Astrocyte (in vitro differentiated cells and primary cell): ENCODE measurements at regions not wholly inside any gene's neighbourhood (a gene's known extent, or its start where the extent isn't known, plus 50 kb on each side); places are given as distances from the start of the nearest gene placed in this dataset.

Source experiments
- DNase-seq: peaks from one replicate; pipeline ENCODE4 v3.0.0-alpha.2; 2010; ENCODE audit warnings: low read depth
- FAIRE-seq: peaks from 2 replicates; lab custom pipeline; 2011; peaks lifted over from hg19 to GRCh38; lab: Jason Lieb, UNC
- H2AFZ ChIP-seq: 2 replicates; pipeline ENCODE4 v1.6.0; 2012; ENCODE audit warnings: low read depth, low read length, inconsistent platforms
- H3K27ac ChIP-seq: 2 replicates; pipeline ENCODE4 v1.5.1; 2011; ENCODE audit warnings: low read depth, low read length, inconsistent platforms
- H3K27me3 ChIP-seq: 2 replicates; pipeline ENCODE4 v1.6.0; 2011; ENCODE audit warnings: low read length, inconsistent platforms; ENCODE audit not compliant: insufficient read depth
- H3K36me3 ChIP-seq: 2 replicates; pipeline ENCODE4 v1.5.1; 2011; ENCODE audit warnings: low read length, inconsistent platforms; ENCODE audit not compliant: insufficient read depth
- H3K4me1 ChIP-seq: 2 replicates; pipeline ENCODE4 v1.5.1; 2011; ENCODE audit warnings: low read length, inconsistent platforms; ENCODE audit not compliant: insufficient read depth
- H3K4me2 ChIP-seq: 2 replicates; pipeline ENCODE4 v1.6.0; 2012; ENCODE audit warnings: low read length, inconsistent platforms
- H3K4me3 ChIP-seq: 2 replicates; pipeline ENCODE4 v1.5.1; 2011; ENCODE audit warnings: low read depth, mild to moderate bottlenecking, low read length, inconsistent platforms; ENCODE audit not compliant: insufficient read depth
- H3K79me2 ChIP-seq: 2 replicates; pipeline ENCODE4 v1.6.0; 2012; ENCODE audit warnings: mild to moderate bottlenecking, low read length, inconsistent platforms; ENCODE audit not compliant: insufficient read depth
- H3K9ac ChIP-seq: 2 replicates; pipeline ENCODE4 v1.6.0; 2012; ENCODE audit warnings: mild to moderate bottlenecking, low read length, inconsistent platforms
- H3K9me3 ChIP-seq: 2 replicates; pipeline ENCODE4 v1.5.1; 2012; ENCODE audit warnings: low read depth, mild to moderate bottlenecking, low read length, inconsistent platforms; ENCODE audit not compliant: insufficient read depth
- H4K20me1 ChIP-seq: 2 replicates; pipeline ENCODE4 v1.6.0; 2012; ENCODE audit warnings: low read length, inconsistent platforms; ENCODE audit not compliant: insufficient read depth
- H3K27ac Mint-ChIP-seq: one replicate; pipeline ENCODE4 v1.8.0; 2021; ENCODE audit warnings: mild to moderate bottlenecking, mixed read lengths; ENCODE audit not compliant: unreplicated experiment
- H3K27me3 Mint-ChIP-seq: one replicate; pipeline ENCODE4 v1.8.0; 2021; ENCODE audit warnings: low read depth, mixed read lengths; ENCODE audit not compliant: unreplicated experiment
- H3K36me3 Mint-ChIP-seq: one replicate; pipeline ENCODE4 v1.8.0; 2021; ENCODE audit warnings: low read depth, mixed read lengths; ENCODE audit not compliant: unreplicated experiment
- H3K4me1 Mint-ChIP-seq: one replicate; pipeline ENCODE4 v1.8.0; 2021; ENCODE audit warnings: low read depth, mixed read lengths; ENCODE audit not compliant: unreplicated experiment
- H3K4me3 Mint-ChIP-seq: one replicate; pipeline ENCODE4 v1.8.0; 2021; ENCODE audit warnings: mild to moderate bottlenecking, moderate library complexity, mixed read lengths; ENCODE audit not compliant: unreplicated experiment
- H3K9me3 Mint-ChIP-seq: one replicate; pipeline ENCODE4 v1.8.0; 2021; ENCODE audit warnings: mild to moderate bottlenecking, mixed read lengths; ENCODE audit not compliant: unreplicated experiment
- CTCF ChIP-seq: IDR thresholded peaks from 2 replicates; pipeline ENCODE4 v1.5.1; 2011; ENCODE audit warnings: low read depth, mild to moderate bottlenecking, inconsistent platforms, low read length, moderate library complexity; ENCODE audit not compliant: insufficient read depth
- EZH2 ChIP-seq: IDR thresholded peaks from 2 replicates; pipeline ENCODE4 v1.6.1; 2012; ENCODE audit warnings: mild to moderate bottlenecking, low read length, inconsistent platforms; ENCODE audit not compliant: insufficient read depth

- Mint-ChIP-seq H3K36me3 (peaks cover under 1% of the 10 kb centered on the region), H3K27ac (no peak overlapping the region), H3K4me3 (no peak overlapping the region), H3K9me3 (no peaks in the 10 kb centered on the region), H3K27me3 (no peaks in the 10 kb centered on the region), H3K4me1 (peaks cover 7% of the 10 kb centered on the region)
- Histone ChIP-seq H3K9me3 (no peaks in the 10 kb centered on the region), H4K20me1 (no peaks in the 10 kb centered on the region), H3K27me3 (no peaks in the 10 kb centered on the region), H2AFZ (no peak overlapping the region), H3K4me2 (no peak overlapping the region), H3K9ac (no peak overlapping the region), H3K79me2 (no peaks in the 10 kb centered on the region), H3K27ac (no peak overlapping the region), H3K4me1 (no peaks in the 10 kb centered on the region), H3K4me3 (no peak overlapping the region), H3K36me3 (no peaks in the 10 kb centered on the region)
- no peak for DNase-seq
- no peak for FAIRE-seq
- TF ChIP-seq EZH2 (no peak), CTCF (no peak)
Observed at GRCh38 chr5:167530548-167530947, 760.9 kb upstream of the WWC1 start.

GRCh38 chr5:167533814-167534795, 757.3 kb upstream of the WWC1 start:
- Histone ChIP-seq H4K20me1 (no peaks in the 10 kb centered on the region), H3K9ac (no peak overlapping the region), H3K79me2 (no peaks in the 10 kb centered on the region), H2AFZ (no peak overlapping the region), H3K27ac (no peak overlapping the region), H3K4me1 (no peaks in the 10 kb centered on the region), H3K4me2 (no peak overlapping the region), H3K9me3 (no peaks in the 10 kb centered on the region), H3K36me3 (no peaks in the 10 kb centered on the region), H3K27me3 (no peaks in the 10 kb centered on the region), H3K4me3 (no peak overlapping the region)
- Mint-ChIP-seq H3K27me3 (no peaks in the 10 kb centered on the region), H3K36me3 (peaks cover 2% of the 10 kb centered on the region), H3K9me3 (no peaks in the 10 kb centered on the region), H3K4me1 (peaks cover 7% of the 10 kb centered on the region), H3K4me3 (no peak overlapping the region), H3K27ac (no peak overlapping the region)
- TF ChIP-seq EZH2 (no peak), CTCF (no peak)
- FAIRE-seq, result no peak
- DNase-seq, result no peak

GRCh38 chr5:167539747-167540146, 751.7 kb upstream of the WWC1 start:
- no peaks in the 10 kb centered on the region for H3K4me1 ChIP-seq
- H3K4me2 ChIP-seq, result no peak overlapping the region
- H3K27me3 Mint-ChIP-seq, result no peaks in the 10 kb centered on the region

More at GRCh38 chr5:167539747-167540146, 751.7 kb upstream of the WWC1 start:
- no peak overlapping the region for H3K27ac ChIP-seq
- DNase-seq (no peak), FAIRE-seq (no peak)
- H3K36me3 ChIP-seq, result no peaks in the 10 kb centered on the region
- H3K79me2 ChIP-seq, result no peaks in the 10 kb centered on the region
- no peak overlapping the region for H3K4me3 Mint-ChIP-seq
- H3K9me3 ChIP-seq, result no peaks in the 10 kb centered on the region
- no peaks in the 10 kb centered on the region for H3K4me1 Mint-ChIP-seq
- H3K9ac ChIP-seq, result no peak overlapping the region
- no peaks in the 10 kb centered on the region for H4K20me1 ChIP-seq
- H3K27ac Mint-ChIP-seq, result no peak overlapping the region
- TF ChIP-seq EZH2, result no peak
- TF ChIP-seq CTCF, result no peak
- peaks cover 2% of the 10 kb centered on the region for H3K36me3 Mint-ChIP-seq
- H2AFZ ChIP-seq, result no peak overlapping the region
- no peaks in the 10 kb centered on the region for H3K9me3 Mint-ChIP-seq
- H3K4me3 ChIP-seq, result no peak overlapping the region
- no peaks in the 10 kb centered on the region for H3K27me3 ChIP-seq
